ENCODE measurements at regions not wholly inside any gene's neighbourhood (a gene's known extent, or its start where the extent isn't known, plus 50 kb on each side); places are given as distances from the start of the nearest gene placed in this dataset.
"Not testable (repeated sequence)": the region's sequence is repeated elsewhere in the genome, so short reads cannot be mapped to it uniquely, and the experiment has no call there.

GRCh38 chr4:31768756-31769155 lies 1048.6 kb downstream of the PCDH7 start:
- no peak for DNase-seq (ENCODE audit: low spot score)

DNA sequence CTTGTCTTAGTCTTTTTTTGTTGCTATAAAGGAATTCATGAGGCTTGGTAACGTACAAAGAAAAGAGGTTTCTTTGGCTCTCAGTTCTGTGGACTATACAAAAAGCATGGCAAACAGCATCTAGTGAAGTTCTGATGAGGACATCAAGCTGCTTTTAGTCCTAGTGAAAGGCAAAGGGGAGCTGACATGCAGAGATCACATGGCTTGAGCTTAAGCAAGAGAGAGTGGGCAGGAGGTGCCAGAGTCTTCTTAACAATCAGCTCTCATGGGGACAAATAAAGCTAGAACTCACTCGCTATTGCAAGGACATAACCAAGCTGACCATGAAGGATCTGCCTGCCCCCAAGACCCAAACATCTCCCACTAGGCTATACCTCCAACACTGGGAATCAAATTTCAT lies 1063.1 kb downstream of the PCDH7 start:
- no peak for DNase-seq (ENCODE audit: low spot score)

- no peak for DNase-seq (ENCODE audit: low spot score)
Measured at GRCh38 chr4:31784558-31784957, 1064.4 kb downstream of the PCDH7 start.

DNA sequence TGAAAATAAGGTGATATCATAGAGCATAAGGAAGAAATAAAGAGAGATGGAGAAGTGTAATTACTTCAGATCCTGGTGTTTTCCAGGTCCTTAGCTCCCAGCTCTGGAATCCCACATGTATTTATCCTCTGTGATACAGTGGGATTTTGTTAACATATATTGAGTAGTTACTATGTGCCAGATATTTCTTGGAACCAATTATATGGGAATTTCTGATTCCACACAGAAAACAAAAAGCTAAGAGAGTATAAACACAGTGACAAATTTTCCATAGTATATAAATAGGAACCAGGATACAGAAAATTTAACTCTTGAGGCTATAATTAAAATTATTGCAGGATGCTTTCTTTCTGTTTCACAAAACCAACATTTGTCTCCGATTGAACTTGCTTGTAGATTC lies 1067.5 kb downstream of the PCDH7 start:
- no peak for DNase-seq (ENCODE audit: low spot score)

DNA sequence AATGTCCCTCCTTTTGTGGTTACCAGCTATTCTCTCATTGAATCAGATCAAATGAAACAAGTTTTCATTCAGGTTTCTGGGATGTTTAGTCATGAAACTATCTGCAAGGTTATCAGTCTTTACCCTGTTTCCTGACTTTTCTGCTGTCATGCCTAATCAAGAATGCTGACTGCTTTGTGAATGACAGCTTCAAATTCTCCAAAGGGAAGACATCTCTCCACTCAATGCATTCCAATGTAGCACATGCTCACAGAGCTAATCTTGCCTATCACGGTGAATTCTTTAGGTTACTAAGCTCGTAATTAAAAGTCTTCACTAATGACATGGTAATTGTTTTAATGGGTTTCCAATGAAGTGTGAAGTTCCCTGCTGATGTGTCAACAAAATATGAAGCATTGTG lies 1068.5 kb downstream of the PCDH7 start:
- DNase-seq (ENCODE audit: low spot score) = no peak

DNA sequence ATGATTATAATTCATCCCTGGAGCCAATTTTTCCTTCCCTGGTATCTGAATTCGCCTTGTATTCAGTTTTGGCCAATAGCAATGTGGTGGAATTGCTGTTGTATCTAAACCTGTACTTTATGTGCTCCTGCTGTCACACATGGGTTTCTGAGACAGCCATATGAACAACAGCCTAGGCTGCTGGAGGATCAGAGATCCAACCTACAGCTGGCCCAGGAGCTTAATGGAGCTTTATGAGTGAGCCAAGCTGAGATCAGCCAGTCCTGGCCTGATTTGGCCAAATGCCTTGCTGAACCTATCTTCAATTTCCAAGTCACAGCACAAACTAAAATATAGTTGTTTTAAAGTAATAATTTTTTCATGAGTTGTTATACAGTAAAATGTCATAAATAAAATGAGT lies 1071.5 kb downstream of the PCDH7 start:
- DNase-seq (ENCODE audit: low spot score) = no peak

DNA sequence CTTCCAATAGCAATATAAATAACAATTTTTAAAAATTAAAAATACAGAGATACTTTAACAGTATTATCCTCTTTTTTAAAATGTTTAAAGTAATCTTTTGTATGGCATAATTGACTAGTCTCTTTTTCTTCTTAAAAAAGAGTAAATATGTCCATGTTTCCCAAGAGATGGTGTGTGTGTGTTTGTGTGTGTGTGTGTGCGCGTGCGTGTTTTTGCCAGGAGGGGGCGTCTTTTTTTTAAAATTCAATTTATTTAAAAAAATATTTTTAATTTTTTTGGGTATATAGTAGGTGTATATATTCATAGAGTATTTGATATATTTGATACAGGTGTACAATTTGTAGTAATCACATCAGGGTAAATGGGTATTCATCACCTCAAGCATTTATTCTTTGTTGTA lies 1073.7 kb downstream of the PCDH7 start:
- DNase-seq (ENCODE audit: low spot score) = no peak

- not testable (repeated sequence) for DNase-seq (ENCODE audit: low spot score)
Measured at GRCh38 chr4:31797052-31797451, 1076.9 kb downstream of the PCDH7 start.

DNA sequence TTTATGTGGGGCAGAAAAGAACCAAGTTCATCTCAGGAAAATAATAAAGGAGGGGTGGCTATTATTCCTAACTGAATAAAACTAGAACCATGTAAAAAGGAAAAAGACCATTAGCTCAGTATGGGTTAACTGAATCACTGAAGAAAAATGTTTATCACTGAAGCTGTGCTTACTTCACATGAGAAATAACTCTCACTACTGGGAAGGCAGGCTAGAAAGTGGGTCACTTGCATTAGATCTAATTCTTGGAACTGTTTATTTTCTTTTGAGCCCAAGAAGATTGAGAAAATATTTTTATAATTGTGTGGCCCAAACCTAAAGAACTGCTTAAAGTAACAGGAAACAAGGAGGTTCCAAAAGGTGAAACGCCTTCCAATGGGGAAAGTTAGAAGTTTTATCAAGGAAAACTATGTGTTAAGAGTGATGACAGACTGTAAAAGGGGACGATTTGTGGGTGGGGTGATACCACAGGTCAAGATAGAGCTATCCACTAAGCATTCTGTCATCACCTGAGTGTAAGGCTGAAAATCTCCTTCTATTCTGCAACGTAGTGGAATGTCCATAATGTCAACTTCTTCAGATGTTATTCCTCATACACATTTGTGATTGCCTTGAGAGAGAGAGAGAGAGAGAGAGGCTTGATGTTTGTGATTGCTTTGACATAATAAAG lies 1083.5 kb downstream of the PCDH7 start:
- DNase-seq (ENCODE audit: low spot score) = no peak

GRCh38 chr4:31807036-31807435 lies 1086.9 kb downstream of the PCDH7 start:
- DNase-seq (ENCODE audit: low spot score) = no peak

GRCh38 chr4:31844350-31844749 lies 1124.2 kb downstream of the PCDH7 start:
- no peak for DNase-seq (ENCODE audit: low spot score)

- no peak for DNase-seq (ENCODE audit: low spot score)
Measured at GRCh38 chr4:31851946-31852345, 1131.8 kb downstream of the PCDH7 start.

- no peak for DNase-seq (ENCODE audit: low spot score)
Measured at GRCh38 chr4:31877429-31877828, 1157.3 kb downstream of the PCDH7 start.

DNA sequence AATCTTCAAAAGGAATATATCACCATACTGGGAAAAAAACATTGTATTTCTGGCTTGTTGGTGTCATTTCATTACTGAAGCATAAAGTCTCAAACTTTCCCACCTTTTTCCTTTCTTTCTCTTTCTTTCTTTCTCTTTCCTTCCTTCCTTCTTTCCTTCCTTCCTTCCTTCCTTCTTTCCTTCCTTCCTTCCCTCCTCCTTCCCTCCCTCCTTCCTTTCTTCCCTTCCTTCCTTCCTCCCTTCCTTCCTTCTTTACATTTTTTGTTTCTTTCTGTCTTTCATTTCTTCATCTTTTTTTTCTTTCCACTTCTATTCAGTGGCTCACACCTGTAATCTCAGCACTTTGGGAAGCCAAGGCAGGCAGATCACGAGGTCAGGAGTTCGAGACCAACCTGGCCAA lies 1160.7 kb downstream of the PCDH7 start:
- not testable (repeated sequence) for DNase-seq (ENCODE audit: low spot score)

DNA sequence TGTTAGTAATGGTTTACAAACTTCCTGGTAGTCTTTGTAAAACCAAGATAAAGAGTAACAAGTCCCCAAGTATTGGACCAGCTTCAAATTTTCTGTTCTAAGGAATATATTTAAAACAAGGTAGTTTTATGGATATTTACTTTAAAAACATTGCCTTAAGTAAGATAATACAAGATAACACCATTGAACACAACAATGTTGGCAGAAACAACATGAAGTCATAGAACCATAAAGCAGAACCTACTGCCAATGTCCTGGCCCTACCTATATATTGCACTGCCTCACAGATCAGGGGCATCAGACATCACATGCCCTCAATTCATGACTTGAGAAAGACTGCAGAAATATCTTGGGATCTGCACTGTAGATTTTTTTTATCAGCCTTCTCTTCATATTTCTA lies 1176.2 kb downstream of the PCDH7 start:
- DNase-seq (ENCODE audit: low spot score) = no peak

DNA sequence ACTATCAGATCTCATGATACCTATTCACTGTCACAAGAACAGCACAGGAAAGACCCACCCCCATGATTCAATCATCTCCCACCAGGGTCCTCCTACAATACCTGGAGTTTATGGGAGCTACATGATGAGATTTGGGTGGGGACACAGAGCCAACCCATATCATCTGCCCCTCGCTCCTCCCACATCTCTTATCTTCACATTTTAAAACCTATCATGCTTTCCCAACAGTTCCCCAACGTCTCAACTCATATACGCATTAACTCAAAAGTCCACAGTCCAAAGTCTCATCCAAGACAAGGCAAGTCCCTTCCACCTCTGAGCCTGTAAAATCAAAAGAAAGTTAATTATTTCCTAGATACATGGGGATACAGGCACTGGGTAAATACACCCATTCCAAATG lies 1185.2 kb downstream of the PCDH7 start:
- DNase-seq (ENCODE audit: low spot score) = no peak

- no peak for DNase-seq (ENCODE audit: low spot score)
Measured at GRCh38 chr4:31908261-31908660, 1188.1 kb downstream of the PCDH7 start.

DNA sequence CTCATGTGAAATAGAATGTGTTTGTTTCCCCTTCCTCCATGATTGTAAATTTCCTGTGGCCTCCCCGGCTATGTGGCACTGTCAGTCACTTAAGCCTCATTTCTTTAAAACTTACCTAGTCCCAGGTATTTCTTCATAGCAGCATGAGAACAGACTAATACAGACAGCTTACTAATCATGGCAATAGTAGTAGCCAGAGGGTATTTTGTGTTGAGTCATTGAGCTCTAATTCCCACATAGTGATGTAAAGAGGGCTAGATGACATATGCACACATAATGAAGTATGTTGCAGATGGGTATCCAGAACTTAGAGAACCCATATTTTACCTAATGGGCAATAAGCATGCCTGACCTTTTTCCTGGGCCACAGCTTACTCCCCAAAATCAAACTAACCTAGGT lies 1197.2 kb downstream of the PCDH7 start:
- DNase-seq (ENCODE audit: low spot score) = no peak

- DNase-seq (ENCODE audit: low spot score) = no peak
Measured at GRCh38 chr4:31918891-31919290, 1198.7 kb downstream of the PCDH7 start.

DNA sequence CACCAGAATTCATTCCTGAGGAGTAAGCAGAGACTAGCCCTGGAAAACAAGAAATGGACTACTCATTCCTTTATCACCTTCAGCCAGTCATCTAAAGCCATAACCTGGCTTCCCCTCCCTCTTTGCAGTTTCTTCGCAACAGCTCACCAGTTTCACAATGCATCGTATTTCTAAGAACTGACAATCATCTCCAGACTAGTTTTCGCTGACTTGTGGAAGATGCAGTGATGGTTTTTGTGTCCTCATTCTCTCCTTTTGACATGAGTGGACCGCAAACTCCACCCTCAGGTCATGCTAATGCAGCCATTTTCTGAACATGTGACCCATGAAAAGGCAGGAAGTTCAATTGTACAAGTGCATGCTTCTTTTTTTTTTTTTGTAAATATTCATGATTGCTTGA lies 1203.5 kb downstream of the PCDH7 start:
- no peak for DNase-seq (ENCODE audit: low spot score)

- no peak for DNase-seq (ENCODE audit: low spot score)
Measured at GRCh38 chr4:31929676-31930345, 1209.6 kb downstream of the PCDH7 start.

DNA sequence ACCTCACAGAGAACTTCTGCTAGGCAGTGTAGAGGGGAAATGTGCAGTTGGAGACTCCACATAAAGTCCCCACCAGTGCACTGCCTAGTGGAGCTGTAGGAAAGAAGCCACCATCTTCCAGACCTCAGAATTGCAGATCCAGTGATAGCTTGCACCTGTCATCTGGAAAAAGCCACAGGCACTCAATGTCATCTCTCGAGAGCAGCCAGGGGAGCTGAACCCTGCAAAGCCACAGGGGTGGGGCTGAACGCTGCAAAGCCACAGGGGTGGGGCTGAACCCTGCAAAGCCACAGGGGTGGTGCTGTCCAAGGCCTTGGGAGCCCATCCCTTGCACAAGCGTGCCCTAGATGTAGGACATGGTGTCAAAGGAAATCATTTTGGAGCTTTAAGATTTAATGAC lies 1226.3 kb downstream of the PCDH7 start:
- no peak for DNase-seq (ENCODE audit: low spot score)

GRCh38 chr4:31947101-31947500 lies 1226.9 kb downstream of the PCDH7 start:
- DNase-seq (ENCODE audit: low spot score) = no peak

DNA sequence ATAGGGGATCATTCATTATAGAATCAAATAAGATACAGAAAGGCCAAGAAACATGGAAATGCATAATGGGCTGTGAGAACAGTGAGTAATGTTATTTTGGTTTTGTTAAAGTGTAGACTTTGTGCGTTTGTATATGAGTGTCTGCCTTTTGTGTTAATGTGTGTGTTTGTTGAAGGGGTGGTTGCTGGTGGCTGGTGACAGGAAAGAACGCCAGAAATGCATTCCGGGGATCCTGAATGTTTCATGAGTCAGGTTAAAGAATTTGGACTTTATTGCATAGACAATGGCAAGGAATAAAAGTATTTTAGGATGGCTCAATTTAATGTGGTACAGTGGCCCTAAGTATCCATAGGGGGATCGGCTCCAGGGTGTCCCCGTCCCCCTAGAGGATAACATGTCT lies 1228.9 kb downstream of the PCDH7 start:
- DNase-seq (ENCODE audit: low spot score) = no peak

Data from mucosa of gallbladder (tissue), 1 donor.